Spinal cord (tissue), 9 donors: ENCODE measurements at regions not wholly inside any gene's neighbourhood (a gene's known extent, or its start where the extent isn't known, plus 50 kb on each side); places are given as distances from the start of the nearest gene placed in this dataset.

Experiments used
- DNase-seq, 6 donors: peaks; one replicate each; pipeline versions ENCODE4 v3.0.0 to v3.0.0-alpha.2; 2013 to 2015; ENCODE audit warnings: low spot score in 6 of 6, low read depth in 4 of 6
- H3K27ac ChIP-seq: one replicate; pipeline ENCODE4 v1.5.1; 2013; ENCODE audit warnings: low read depth, low read length, control low read depth
- H3K27me3 ChIP-seq: one replicate; pipeline ENCODE4 v1.6.1; 2013; ENCODE audit warnings: low read length; ENCODE audit not compliant: control insufficient read depth, insufficient read depth
- H3K36me3 ChIP-seq: one replicate; pipeline ENCODE4 v1.6.1; 2013; ENCODE audit warnings: low read length; ENCODE audit not compliant: control insufficient read depth, insufficient read depth
- H3K4me1 ChIP-seq: one replicate; pipeline ENCODE4 v1.6.1; 2013; ENCODE audit warnings: low read length; ENCODE audit not compliant: control insufficient read depth, insufficient read depth
- H3K4me3 ChIP-seq: one replicate; pipeline ENCODE4 v1.5.1; 2013; ENCODE audit warnings: low read depth, low read length, control low read depth
- H3K9me3 ChIP-seq: one replicate; pipeline ENCODE4 v1.6.1; 2013; ENCODE audit warnings: low read length; ENCODE audit not compliant: control insufficient read depth, insufficient read depth
- WGBS: methylation state at CpG from one replicate; pipeline ENCODE4 v1.1.5; 2013; ENCODE audit warnings: missing lambda C conversion rate; ENCODE audit not compliant: insufficient coverage; 5-methylcytosine and 5-hydroxymethylcytosine counted together
- donor health status: healthy.

DNA sequence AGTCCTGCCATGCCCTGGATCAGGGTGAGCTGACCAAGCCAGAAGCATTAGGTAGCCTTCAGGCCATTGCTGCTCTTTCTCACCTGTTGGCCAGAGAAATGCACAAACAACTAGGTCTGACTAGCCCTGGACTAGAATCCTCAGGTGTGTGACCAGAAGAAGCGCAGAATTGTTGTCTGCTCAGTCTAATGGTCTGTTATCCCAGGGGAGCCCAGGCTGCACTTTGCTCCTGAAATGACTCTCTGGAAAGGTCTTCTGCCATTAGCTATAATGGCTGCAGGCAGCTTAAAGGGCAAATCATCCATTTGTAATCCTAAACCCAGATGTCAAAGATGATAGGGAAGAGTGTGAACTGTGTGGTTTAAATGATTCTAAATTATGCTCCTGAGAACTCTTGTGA lies 246.1 kb downstream of the NFKBIZ start:
- Histone ChIP-seq H3K9me3 (no peaks in the 10 kb centered on the region), H3K4me3 (no peak overlapping the region), H3K36me3 (no peaks in the 10 kb centered on the region), H3K27ac (no peak overlapping the region), H3K4me1 (no peaks in the 10 kb centered on the region), H3K27me3 (no peaks in the 10 kb centered on the region)
- WGBS = 90% methylated on average over 1 of the region's 1 CpG
- peak in 1 of 6 donors; percentile 14 for DNase-seq

GRCh38 chr3:102096066-102096465 lies 246.8 kb downstream of the NFKBIZ start:
- H3K9me3 ChIP-seq = no peaks in the 10 kb centered on the region
- no peaks in the 10 kb centered on the region for H3K27me3 ChIP-seq
- no peak overlapping the region for H3K4me3 ChIP-seq
- H3K4me1 ChIP-seq = no peaks in the 10 kb centered on the region
- DNase-seq = no peak
- no CpG with 5 or more reads among the region's 2 CpGs for whole genome bisulfite sequencing
- H3K36me3 ChIP-seq = no peaks in the 10 kb centered on the region
- no peak overlapping the region for H3K27ac ChIP-seq

- no peak for DNase-seq
- Histone ChIP-seq H3K27ac (no peak overlapping the region), H3K4me3 (no peak overlapping the region), H3K36me3 (no peaks in the 10 kb centered on the region), H3K27me3 (no peaks in the 10 kb centered on the region), H3K9me3 (no peaks in the 10 kb centered on the region), H3K4me1 (no peaks in the 10 kb centered on the region)
- WGBS = no CpG with 5 or more reads among the region's 3 CpGs
Measured at GRCh38 chr3:102098130-102098885, 249.0 kb downstream of the NFKBIZ start.

DNA sequence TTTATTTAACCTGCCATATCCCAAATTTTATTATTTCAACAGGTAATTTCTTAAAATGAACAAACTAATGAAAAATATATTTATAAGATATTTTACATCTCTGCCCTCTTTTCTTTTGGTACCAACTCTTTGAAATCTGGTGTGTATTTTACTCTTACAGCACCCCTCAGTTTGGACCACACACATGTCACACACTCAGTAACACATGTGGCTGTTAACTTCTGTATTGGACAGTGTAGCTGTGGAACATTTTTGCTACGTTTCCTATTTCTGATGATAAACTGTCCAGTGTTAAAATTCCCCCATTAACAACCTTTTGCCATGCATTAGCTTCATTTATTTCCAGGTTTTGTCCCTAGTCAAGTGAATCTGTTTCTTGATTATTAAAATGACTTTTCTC lies 250.6 kb downstream of the NFKBIZ start:
- Histone ChIP-seq H3K4me3 (no peak overlapping the region), H3K9me3 (no peaks in the 10 kb centered on the region), H3K27me3 (no peaks in the 10 kb centered on the region), H3K36me3 (no peaks in the 10 kb centered on the region), H3K4me1 (no peaks in the 10 kb centered on the region), H3K27ac (no peak overlapping the region)
- no CpG with 5 or more reads among the region's 1 CpG for whole genome bisulfite sequencing
- no peak for DNase-seq

GRCh38 chr3:102102394-102102793 lies 253.1 kb downstream of the NFKBIZ start:
- no peaks in the 10 kb centered on the region for H3K36me3 ChIP-seq
- no peaks in the 10 kb centered on the region for H3K4me1 ChIP-seq
- H3K9me3 ChIP-seq = peaks cover 2% of the 10 kb centered on the region
- no peak overlapping the region for H3K27ac ChIP-seq
- 60% methylated on average over 1 of the region's 3 CpGs for WGBS
- no peak overlapping the region for H3K4me3 ChIP-seq
- H3K27me3 ChIP-seq = no peaks in the 10 kb centered on the region
- no peak for DNase-seq

- Histone ChIP-seq H3K9me3 (peaks cover 2% of the 10 kb centered on the region), H3K27me3 (no peaks in the 10 kb centered on the region), H3K27ac (no peak overlapping the region), H3K36me3 (no peaks in the 10 kb centered on the region), H3K4me1 (no peaks in the 10 kb centered on the region), H3K4me3 (no peak overlapping the region)
- peak in 1 of 6 donors; percentile 20 for DNase-seq
- WGBS = 77% methylated on average over 1 of the region's 2 CpGs
Measured at GRCh38 chr3:102104033-102104432, 254.7 kb downstream of the NFKBIZ start.

GRCh38 chr3:102105193-102105592 lies 255.9 kb downstream of the NFKBIZ start:
- Histone ChIP-seq H3K4me3 (no peak overlapping the region), H3K27me3 (no peaks in the 10 kb centered on the region), H3K4me1 (no peaks in the 10 kb centered on the region), H3K9me3 (peaks cover 2% of the 10 kb centered on the region), H3K36me3 (no peaks in the 10 kb centered on the region), H3K27ac (no peak overlapping the region)
- no peak for DNase-seq
- no CpG with 5 or more reads among the region's 5 CpGs for WGBS

DNA sequence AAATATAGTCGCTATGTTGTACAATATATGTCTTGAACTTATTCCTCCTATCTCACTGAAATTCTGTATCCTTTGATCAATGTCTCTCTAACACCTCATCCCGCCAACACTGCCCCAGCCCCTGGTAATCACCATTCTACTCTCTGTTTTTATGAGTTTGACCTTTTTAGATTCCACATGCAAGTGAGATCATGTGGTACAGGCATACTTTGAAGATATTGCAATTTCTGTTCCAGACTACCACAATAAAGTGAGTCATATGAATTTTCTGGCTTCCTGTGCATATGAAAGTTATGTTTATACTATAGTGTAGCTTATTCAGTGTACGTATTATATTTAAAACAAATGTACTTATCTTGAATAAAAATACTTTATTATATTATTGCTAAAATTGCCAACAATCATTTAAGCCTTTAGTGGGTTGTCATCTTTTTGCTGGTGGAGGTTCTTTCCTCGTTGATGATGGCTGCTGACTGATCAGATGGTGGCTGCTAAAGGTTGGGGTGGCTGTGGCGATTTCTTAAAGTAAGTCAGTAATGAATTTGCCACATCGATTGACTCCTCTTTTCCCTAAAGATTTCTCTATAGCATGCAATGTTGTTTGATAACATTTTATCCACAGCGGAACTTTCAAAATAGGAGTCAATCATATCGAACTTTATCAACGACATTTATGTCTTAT lies 257.2 kb downstream of the NFKBIZ start:
- Histone ChIP-seq H3K9me3 (peaks cover 2% of the 10 kb centered on the region), H3K27me3 (no peaks in the 10 kb centered on the region), H3K27ac (no peak overlapping the region), H3K4me3 (no peak overlapping the region), H3K4me1 (no peaks in the 10 kb centered on the region), H3K36me3 (no peaks in the 10 kb centered on the region)
- DNase-seq = no peak
- WGBS = 91% methylated on average over 4 of the region's 9 CpGs

- DNase-seq = no peak
- H3K4me1 ChIP-seq = no peaks in the 10 kb centered on the region
- H3K27me3 ChIP-seq = no peaks in the 10 kb centered on the region
- no peaks in the 10 kb centered on the region for H3K9me3 ChIP-seq
- H3K4me3 ChIP-seq = no peak overlapping the region
- no peaks in the 10 kb centered on the region for H3K36me3 ChIP-seq
- no peak overlapping the region for H3K27ac ChIP-seq
Measured at GRCh38 chr3:102112704-102113230, 263.5 kb downstream of the NFKBIZ start.
